Lung (tissue), 11 donors: ENCODE measurements at regions not wholly inside any gene's neighbourhood (a gene's known extent, or its start where the extent isn't known, plus 50 kb on each side); places are given as distances from the start of the nearest gene placed in this dataset.

ENCODE experiments used
- ATAC-seq: fragments of 200-7000 bp; cut with Tn5 transposase; one replicate; pipeline ENCODE4 v1.9.1; 2020; ENCODE audit warnings: moderate number of reproducible peaks; ENCODE audit not compliant: insufficient read depth, low FRiP score
- DNase-seq, 3 donors: peaks; one replicate each; pipeline ENCODE4 v3.0.0-alpha.2; 2013 to 2017
- H3K27ac ChIP-seq, 2 donors: one replicate each; pipeline ENCODE4 v1.5.1; 2013; ENCODE audit warnings: mild to moderate bottlenecking in 2 of 2, moderate library complexity in 2 of 2, control low read depth in 1 of 2, inconsistent platforms in 1 of 2, low read depth in 1 of 2, low read length in 1 of 2
- H3K27me3 ChIP-seq, 3 donors: one replicate each; pipeline ENCODE4 v1.5.1; 2013; ENCODE audit warnings: low read length in 2 of 3; ENCODE audit not compliant: control insufficient read depth in 3 of 3, insufficient read depth in 3 of 3
- H3K36me3 ChIP-seq, 4 donors: one replicate each; pipeline ENCODE4 v1.5.1; 2013; ENCODE audit warnings: low read length in 4 of 4, mild to moderate bottlenecking in 1 of 4, moderate library complexity in 1 of 4; ENCODE audit not compliant: control insufficient read depth in 4 of 4, insufficient read depth in 4 of 4
- H3K4me1 ChIP-seq, 5 donors: one replicate each; pipeline ENCODE4 v1.5.1; 2013; ENCODE audit warnings: low read length in 5 of 5, mild to moderate bottlenecking in 2 of 5, moderate library complexity in 1 of 5; ENCODE audit not compliant: control insufficient read depth in 5 of 5, insufficient read depth in 5 of 5
- H3K4me3 ChIP-seq: one replicate; pipeline ENCODE4 v1.5.1; 2013; ENCODE audit warnings: mild to moderate bottlenecking, control low read depth, moderate library complexity
- H3K9ac ChIP-seq, 2 donors: one replicate each; pipeline ENCODE4 v1.5.1; 2013; ENCODE audit warnings: low read length in 2 of 2, control low read depth in 1 of 2; ENCODE audit not compliant: insufficient read depth in 1 of 2
- H3K9me3 ChIP-seq, 4 donors: one replicate each; pipeline ENCODE4 v1.5.1; 2013; ENCODE audit warnings: low read length in 3 of 4, mild to moderate bottlenecking in 1 of 4, moderate library complexity in 1 of 4; ENCODE audit not compliant: control insufficient read depth in 4 of 4, insufficient read depth in 3 of 4
- CTCF ChIP-seq: IDR thresholded peaks from 2 replicates; pipeline ENCODE4 v1.5.1; 2012; ENCODE audit warnings: mild to moderate bottlenecking; ENCODE audit errors: control extremely low read depth, extremely low read depth
- WGBS, 2 donors: extraction: QIAGEN DNeasy Blood & Tissue Kit; methylation state at CpG; one replicate each; pipeline ENCODE4 v1.1.7; 2013; 5-methylcytosine and 5-hydroxymethylcytosine counted together
- donor health status: control.
- donor health status: control.
- donor health status: Bipolar disorder and iron deficiency.
- donor health status: healthy.
- donor health status: DM: yes; HTN: yes; CAD: no.

GRCh38 chr5:130871346-130872086 lies 293.5 kb downstream of the HINT1 start:
- Histone ChIP-seq H3K4me3 (no peak overlapping the region), H3K9ac (no peak overlapping the region), H3K36me3 (no peaks in the 10 kb centered on the region), H3K4me1 (no peaks in the 10 kb centered on the region), H3K9me3 (no peaks in the 10 kb centered on the region), H3K27ac (no peak overlapping the region), H3K27me3 (no peaks in the 10 kb centered on the region)
- DNase-seq (no peak), ATAC-seq (no peak)
- TF ChIP-seq CTCF: peak; percentile 14
- 68 to 81% methylated on average over 7 of the region's 7 CpGs for WGBS, 2 donors

- Histone ChIP-seq H3K27ac (no peak overlapping the region), H3K36me3 (no peaks in the 10 kb centered on the region), H3K27me3 (no peaks in the 10 kb centered on the region), H3K4me1 (no peaks in the 10 kb centered on the region), H3K9ac (no peak overlapping the region), H3K4me3 (no peak overlapping the region), H3K9me3 (no peaks in the 10 kb centered on the region)
- 91 to 96% methylated on average over 2 of the region's 2 CpGs for WGBS, 2 donors
- TF ChIP-seq CTCF: no peak
- DNase-seq (no peak), ATAC-seq (no peak)
Observed at GRCh38 chr5:130870691-130871090, 294.4 kb downstream of the HINT1 start.

- Histone ChIP-seq H3K4me1 (no peaks in the 10 kb centered on the region), H3K9me3 (no peaks in the 10 kb centered on the region), H3K4me3 (no peak overlapping the region), H3K27ac (no peak overlapping the region), H3K36me3 (no peaks in the 10 kb centered on the region), H3K9ac (no peak overlapping the region), H3K27me3 (no peaks in the 10 kb centered on the region)
- WGBS, 2 donors: 81 to 89% methylated on average over 1 of the region's 1 CpG
- ATAC-seq: no peak
- no peak for DNase-seq
- no peak for TF ChIP-seq CTCF
Observed at GRCh38 chr5:130868186-130868840, 296.7 kb downstream of the HINT1 start.
